ENCODE measurements at regions not wholly inside any gene's neighbourhood (a gene's known extent, or its start where the extent isn't known, plus 50 kb on each side); places are given as distances from the start of the nearest gene placed in this dataset.

DNA sequence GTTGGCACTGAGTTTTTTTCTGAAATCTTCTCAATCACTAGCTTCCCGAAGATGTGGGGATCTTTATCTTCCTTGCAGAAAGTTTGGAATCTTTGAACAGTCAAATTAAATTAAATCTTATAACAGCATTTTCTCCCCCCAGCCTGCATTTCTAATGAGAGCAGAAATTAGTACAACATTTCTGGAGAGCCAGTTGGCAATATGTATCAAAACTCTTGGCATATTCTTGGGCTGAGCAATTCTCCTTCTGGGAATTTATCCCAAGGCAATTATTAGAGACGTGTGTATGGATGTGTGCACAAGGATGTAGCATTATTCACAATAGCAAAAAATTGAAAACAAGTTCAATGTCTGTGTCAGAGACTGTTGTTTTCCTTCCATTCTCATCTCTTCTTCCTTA lies 159.5 kb downstream of the OLFM4 start:
- Histone ChIP-seq H3K27ac (ENCODE audit: low read depth, low read length, poor library complexity, severe bottlenecking) (no peak overlapping the region), H3K9me3 (ENCODE audit: low read depth, low read length, poor library complexity, severe bottlenecking) (no peaks in the 10 kb centered on the region), H3K4me3 (ENCODE audit: low read depth, low read length, poor library complexity, severe bottlenecking) (no peak overlapping the region), H3K27me3 (replicated peaks; ENCODE audit: insufficient read depth, low read depth, low read length, poor library complexity) (no peaks in the 10 kb centered on the region), H3K36me3 (ENCODE audit: insufficient read depth, low read length, poor library complexity, severe bottlenecking) (no peaks in the 10 kb centered on the region), H3K4me1 (ENCODE audit: insufficient read depth, low read length, poor library complexity, severe bottlenecking) (no peaks in the 10 kb centered on the region)
- BruUV-seq (replicated peaks) = no TSS peak
- ChIA-PET CTCF (no interaction called here), POLR2A (ENCODE audit: low non-redundant PET) (no interaction called here)
- intact Hi-C loops (cut with micrococcal nuclease; ENCODE audit: unreplicated experiment) = no loop called here
- TF ChIP-seq EZH2 (IDR thresholded peaks at IDR 0.05; ENCODE audit: borderline replicate concordance, low read depth, low read length, poor library complexity, severe bottlenecking) = no peak
- TF ChIP-seq, protein P1, sequence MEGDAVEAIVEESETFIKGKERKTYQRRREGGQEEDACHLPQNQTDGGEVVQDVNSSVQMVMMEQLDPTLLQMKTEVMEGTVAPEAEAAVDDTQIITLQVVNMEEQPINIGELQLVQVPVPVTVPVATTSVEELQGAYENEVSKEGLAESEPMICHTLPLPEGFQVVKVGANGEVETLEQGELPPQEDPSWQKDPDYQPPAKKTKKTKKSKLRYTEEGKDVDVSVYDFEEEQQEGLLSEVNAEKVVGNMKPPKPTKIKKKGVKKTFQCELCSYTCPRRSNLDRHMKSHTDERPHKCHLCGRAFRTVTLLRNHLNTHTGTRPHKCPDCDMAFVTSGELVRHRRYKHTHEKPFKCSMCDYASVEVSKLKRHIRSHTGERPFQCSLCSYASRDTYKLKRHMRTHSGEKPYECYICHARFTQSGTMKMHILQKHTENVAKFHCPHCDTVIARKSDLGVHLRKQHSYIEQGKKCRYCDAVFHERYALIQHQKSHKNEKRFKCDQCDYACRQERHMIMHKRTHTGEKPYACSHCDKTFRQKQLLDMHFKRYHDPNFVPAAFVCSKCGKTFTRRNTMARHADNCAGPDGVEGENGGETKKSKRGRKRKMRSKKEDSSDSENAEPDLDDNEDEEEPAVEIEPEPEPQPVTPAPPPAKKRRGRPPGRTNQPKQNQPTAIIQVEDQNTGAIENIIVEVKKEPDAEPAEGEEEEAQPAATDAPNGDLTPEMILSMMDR (conservative IDR thresholded peaks at IDR 0.05; ENCODE audit: low read depth, low read length) = no peak
- DNase-seq (ENCODE audit: low spot score) = no peak

DNA sequence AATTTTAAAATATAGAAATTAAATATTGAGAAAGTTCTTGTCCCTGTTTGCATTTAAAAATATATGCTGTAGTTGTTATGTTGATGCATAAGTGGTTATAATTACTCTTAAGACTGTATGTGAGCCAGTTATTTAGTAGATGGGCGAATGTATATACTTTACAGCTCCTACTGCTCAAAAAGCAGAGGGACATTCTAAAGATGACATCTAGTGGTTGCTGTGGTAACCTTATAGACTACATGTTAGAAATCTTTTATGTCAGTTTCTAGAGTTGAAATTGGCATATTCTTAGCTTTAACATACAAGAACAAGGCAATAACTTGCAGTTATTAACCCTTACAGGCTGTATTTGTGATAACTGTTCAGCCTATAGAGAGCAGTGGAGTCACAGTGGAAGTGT lies 160.5 kb downstream of the OLFM4 start:
- peak; percentile 28 for DNase-seq (ENCODE audit: low spot score)
- ChIA-PET CTCF (interaction anchor here (0.6 to 0.7 kb wide), 2 partner anchors 221 to 292 kb away, joined by 4 to 8 read pairs; no protein-coding TSS in a partner anchor), POLR2A (ENCODE audit: low non-redundant PET) (no interaction called here)
- Histone ChIP-seq H3K9me3 (ENCODE audit: low read depth, low read length, poor library complexity, severe bottlenecking) (no peaks in the 10 kb centered on the region), H3K27ac (ENCODE audit: low read depth, low read length, poor library complexity, severe bottlenecking) (no peak overlapping the region), H3K36me3 (ENCODE audit: insufficient read depth, low read length, poor library complexity, severe bottlenecking) (no peaks in the 10 kb centered on the region), H3K27me3 (replicated peaks; ENCODE audit: insufficient read depth, low read depth, low read length, poor library complexity) (no peaks in the 10 kb centered on the region), H3K4me3 (ENCODE audit: low read depth, low read length, poor library complexity, severe bottlenecking) (no peak overlapping the region), H3K4me1 (ENCODE audit: insufficient read depth, low read length, poor library complexity, severe bottlenecking) (no peaks in the 10 kb centered on the region)
- intact Hi-C loops (cut with micrococcal nuclease; ENCODE audit: unreplicated experiment) = no loop called here
- BruUV-seq (replicated peaks) = no TSS peak
- TF ChIP-seq EZH2 (IDR thresholded peaks at IDR 0.05; ENCODE audit: borderline replicate concordance, low read depth, low read length, poor library complexity, severe bottlenecking) = no peak
- TF ChIP-seq, protein P1 (conservative IDR thresholded peaks at IDR 0.05; ENCODE audit: low read depth, low read length) = 0 out of 2 replicates have a peak, but pooled peaks have one; percentile 20

DNA sequence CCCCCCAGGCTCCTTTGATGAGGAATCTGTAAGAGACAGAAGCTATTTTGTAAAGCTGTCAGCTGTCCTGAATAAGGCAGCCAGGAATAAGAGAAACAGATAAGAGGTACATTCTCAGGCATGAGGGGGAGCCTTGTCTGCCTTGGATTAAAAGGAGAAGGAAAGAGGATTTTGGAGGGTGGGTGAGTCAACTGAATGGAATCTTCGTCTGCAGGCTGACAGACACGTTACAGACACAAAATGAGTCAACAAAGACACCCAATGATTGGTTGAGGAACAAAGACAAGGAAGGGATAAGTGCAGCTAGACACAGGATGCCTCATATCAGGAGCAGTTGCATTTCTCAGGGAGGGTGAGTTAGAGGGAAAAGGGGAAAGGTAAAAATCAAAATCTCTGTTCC lies 162.5 kb downstream of the OLFM4 start:
- no peak for TF ChIP-seq EZH2 (IDR thresholded peaks at IDR 0.05; ENCODE audit: borderline replicate concordance, low read depth, low read length, poor library complexity, severe bottlenecking)
- TF ChIP-seq, protein P1 (conservative IDR thresholded peaks at IDR 0.05; ENCODE audit: low read depth, low read length) = no peak
- Histone ChIP-seq H3K36me3 (ENCODE audit: insufficient read depth, low read length, poor library complexity, severe bottlenecking) (no peaks in the 10 kb centered on the region), H3K4me1 (ENCODE audit: insufficient read depth, low read length, poor library complexity, severe bottlenecking) (no peaks in the 10 kb centered on the region), H3K27ac (ENCODE audit: low read depth, low read length, poor library complexity, severe bottlenecking) (no peak overlapping the region), H3K9me3 (ENCODE audit: low read depth, low read length, poor library complexity, severe bottlenecking) (no peaks in the 10 kb centered on the region), H3K4me3 (ENCODE audit: low read depth, low read length, poor library complexity, severe bottlenecking) (no peak overlapping the region), H3K27me3 (replicated peaks; ENCODE audit: insufficient read depth, low read depth, low read length, poor library complexity) (no peaks in the 10 kb centered on the region)
- POLR2A ChIA-PET (ENCODE audit: low non-redundant PET) = no interaction called here
- DNase-seq (ENCODE audit: low spot score) = peak; percentile 84
- CTCF ChIA-PET = interaction anchor here (1.1 kb wide), 1 partner anchor 39 kb away, joined by 3 read pairs; no protein-coding TSS in a partner anchor
- intact Hi-C loops (cut with micrococcal nuclease; ENCODE audit: unreplicated experiment) = loop anchor here (10.0 kb wide), 1 partner anchor 586 kb away; no protein-coding TSS in a partner anchor
- BruUV-seq (replicated peaks) = no TSS peak

Data from A673 (cell line).